Activated CD4-positive, alpha-beta T cell treated with anti-CD3 and anti-CD28 coated beads for 36 hours (primary cell): ENCODE measurements at regions not wholly inside any gene's neighbourhood (a gene's known extent, or its start where the extent isn't known, plus 50 kb on each side); places are given as distances from the start of the nearest gene placed in this dataset.
A peak's percentile ranks its signal among the peaks of the same experiment; 100 is the strongest.

ENCODE experiments used
- ATAC-seq: fragments of 200-7000 bp; cut with Tn5 transposase; one replicate; pipeline ENCODE4 v1.10.0; 2021; ENCODE audit warnings: mild to moderate bottlenecking, moderate library complexity
- CTCF ChIA-PET: fragments of 350-600 bp; sonication (Branson Sonifier 250); formaldehyde crosslinking; loops from one replicate; lab custom pipeline; 2021; ENCODE audit warnings: antibody characterized with exemption; lab: Charles Lee
- POLR2A ChIA-PET: fragments of 350-600 bp; sonication (Branson Sonifier 250); formaldehyde crosslinking; loops from one replicate; lab custom pipeline; 2021; ENCODE audit warnings: antibody characterized with exemption, inconsistent platforms; lab: Charles Lee
- DNase-seq: peaks from one replicate; pipeline ENCODE4 v3.0.0-alpha.2; 2020
- H3K27ac Mint-ChIP-seq: one replicate; pipeline ENCODE4 v1.8.0; 2021; ENCODE audit warnings: mixed read lengths
- H3K27me3 Mint-ChIP-seq: one replicate; pipeline ENCODE4 v1.8.0; 2021; ENCODE audit warnings: mixed read lengths
- H3K36me3 Mint-ChIP-seq: one replicate; pipeline ENCODE4 v1.8.0; 2021; ENCODE audit warnings: low read depth, mixed read lengths
- H3K4me1 Mint-ChIP-seq: one replicate; pipeline ENCODE4 v1.8.0; 2021; ENCODE audit warnings: mixed read lengths
- H3K4me3 Mint-ChIP-seq: one replicate; pipeline ENCODE4 v1.8.0; 2021; ENCODE audit warnings: mild to moderate bottlenecking, moderate library complexity, mixed read lengths
- H3K9me3 Mint-ChIP-seq: one replicate; pipeline ENCODE4 v1.8.0; 2021; ENCODE audit warnings: low read depth, mixed read lengths
- intact Hi-C, 2 experiments: fragments of 100-400 bp; cut with DNase I in 1 of 2; cut with micrococcal nuclease in 1 of 2; formaldehyde crosslinking; loops; one replicate each; pipeline versions ENCODE4 v1.14.2 to v1.15.1; 2022 to 2024; cut with DNase I, micrococcal nuclease

DNA sequence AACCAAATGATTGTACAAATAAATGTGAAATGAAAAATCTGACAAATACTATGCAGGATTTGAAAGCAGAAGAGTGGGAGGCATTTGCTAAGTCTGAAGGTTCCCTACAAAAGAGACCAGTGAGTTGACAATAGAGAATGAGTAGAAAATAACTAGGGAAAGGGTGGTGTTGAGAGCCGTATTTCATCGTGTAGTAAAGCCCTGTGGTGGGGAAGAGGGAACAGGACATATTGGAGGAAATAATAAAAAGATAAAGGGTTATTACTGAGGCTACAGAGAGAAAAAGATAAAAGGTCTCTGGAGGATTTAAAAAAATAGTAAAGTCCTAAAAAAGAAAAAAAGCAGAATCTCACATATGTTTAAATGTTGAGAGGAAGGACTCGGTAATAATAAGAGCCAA is 268.8 kb downstream of the DUSP6 start:
- Mint-ChIP-seq H3K4me3 (no peak overlapping the region), H3K27ac (no peak overlapping the region), H3K4me1 (peaks cover 19% of the 10 kb centered on the region), H3K9me3 (no peaks in the 10 kb centered on the region), H3K27me3 (peaks cover 5% of the 10 kb centered on the region), H3K36me3 (no peaks in the 10 kb centered on the region)
- CTCF ChIA-PET: interaction anchor here (1.8 kb wide), 1 partner anchor 45 kb away, joined by 5 read pairs; no protein-coding TSS in a partner anchor
- ATAC-seq (no peak), DNase-seq (no peak)
- intact Hi-C loops: no loop called here
- POLR2A ChIA-PET: no interaction called here

DNA sequence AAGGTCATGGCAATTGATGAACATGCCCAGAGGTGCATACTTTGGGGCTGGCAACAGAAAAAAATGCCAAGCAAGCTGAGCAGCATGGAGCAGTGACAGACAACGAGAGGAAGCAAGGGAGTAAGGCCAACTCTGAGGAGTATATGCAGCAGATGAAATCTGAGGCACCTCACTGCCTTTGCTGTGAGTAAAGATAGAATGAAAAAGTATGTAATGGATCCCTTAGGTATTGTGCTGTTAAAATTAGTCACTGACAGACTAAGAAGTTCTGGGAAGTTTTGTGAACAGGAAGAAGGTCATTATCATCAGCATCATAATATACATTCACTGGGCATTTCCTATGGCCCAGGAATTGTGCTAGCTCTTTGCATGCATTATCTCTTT is 269.9 kb downstream of the DUSP6 start:
- Mint-ChIP-seq H3K4me3 (no peak overlapping the region), H3K27ac (peak overlapping the region; percentile 11), H3K4me1 (peaks cover 16% of the 10 kb centered on the region), H3K36me3 (no peaks in the 10 kb centered on the region), H3K27me3 (peaks cover 5% of the 10 kb centered on the region), H3K9me3 (no peaks in the 10 kb centered on the region)
- ChIA-PET POLR2A (no interaction called here), CTCF (interaction anchor here (0.5 to 1.8 kb wide), 2 partner anchors 44 to 571 kb away, joined by 3 to 5 read pairs; no protein-coding TSS in a partner anchor)
- intact Hi-C loops: no loop called here
- no peak for DNase-seq
- peak; percentile 51 for ATAC-seq

GRCh38 chr12:89081719-89082369 is 270.5 kb downstream of the DUSP6 start:
- ChIA-PET CTCF (interaction anchor here (1.8 kb wide), 1 partner anchor 43 kb away, joined by 5 read pairs; no protein-coding TSS in a partner anchor), POLR2A (no interaction called here)
- no peaks in the 10 kb centered on the region for H3K36me3 Mint-ChIP-seq
- DNase-seq: no peak
- peaks cover 16% of the 10 kb centered on the region for H3K4me1 Mint-ChIP-seq
- no peak overlapping the region for H3K4me3 Mint-ChIP-seq
- H3K27me3 Mint-ChIP-seq: peaks cover 5% of the 10 kb centered on the region
- ATAC-seq: peak; percentile 16
- no peaks in the 10 kb centered on the region for H3K9me3 Mint-ChIP-seq
- intact Hi-C loops: no loop called here
- H3K27ac Mint-ChIP-seq: peak overlapping the region; percentile 7

DNA sequence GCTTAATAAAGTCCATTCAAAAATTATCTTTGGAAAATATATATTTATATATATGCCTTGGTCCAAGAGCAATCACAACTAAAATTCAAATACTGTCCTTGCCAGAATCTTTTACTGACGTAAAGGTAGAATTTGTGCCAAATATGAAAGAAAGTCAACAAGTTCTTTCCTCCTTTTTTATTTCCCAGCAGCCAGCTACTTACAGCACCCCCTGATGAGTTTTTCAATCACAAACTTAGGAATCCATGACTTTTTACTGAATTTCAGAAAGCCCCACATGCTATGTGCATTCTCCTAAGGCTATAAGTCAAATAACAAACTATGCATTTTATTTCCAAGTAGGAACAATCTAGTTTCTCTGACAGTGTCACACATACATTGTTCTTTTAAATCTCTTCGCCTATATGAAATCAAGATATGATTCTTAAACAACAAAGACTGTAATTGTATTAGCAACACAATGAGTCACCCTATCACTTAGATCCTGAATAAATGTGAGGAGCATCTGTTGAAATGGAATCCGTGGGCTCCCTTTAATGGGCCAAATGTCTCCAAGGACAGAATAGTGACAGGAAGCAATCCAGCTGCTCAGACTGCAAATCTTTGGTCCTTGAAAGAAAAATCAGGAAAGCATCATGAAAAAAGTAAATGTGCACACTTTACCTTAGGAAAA is 271.4 kb downstream of the DUSP6 start:
- ChIA-PET POLR2A (no interaction called here), CTCF (interaction anchor here (0.8 kb wide), 1 partner anchor 909 kb away, joined by 3 read pairs; no protein-coding TSS in a partner anchor)
- H3K4me1 Mint-ChIP-seq: peaks cover 16% of the 10 kb centered on the region
- H3K27ac Mint-ChIP-seq: no peak overlapping the region
- no peaks in the 10 kb centered on the region for H3K9me3 Mint-ChIP-seq
- no peaks in the 10 kb centered on the region for H3K36me3 Mint-ChIP-seq
- H3K4me3 Mint-ChIP-seq: no peak overlapping the region
- ATAC-seq: no peak
- intact Hi-C loops: no loop called here
- peaks cover 5% of the 10 kb centered on the region for H3K27me3 Mint-ChIP-seq
- DNase-seq: no peak

GRCh38 chr12:89075880-89076540 is 276.3 kb downstream of the DUSP6 start:
- no peak overlapping the region for H3K4me3 Mint-ChIP-seq
- ATAC-seq (no peak), DNase-seq (no peak)
- no peaks in the 10 kb centered on the region for H3K27me3 Mint-ChIP-seq
- peaks cover 25% of the 10 kb centered on the region for H3K4me1 Mint-ChIP-seq
- CTCF ChIA-PET: interaction anchor here (0.7 kb wide), 1 partner anchor 390 kb away, joined by 4 read pairs; no protein-coding TSS in a partner anchor
- H3K36me3 Mint-ChIP-seq: no peaks in the 10 kb centered on the region
- H3K27ac Mint-ChIP-seq: no peak overlapping the region
- H3K9me3 Mint-ChIP-seq: no peaks in the 10 kb centered on the region
- intact Hi-C loops: no loop called here
- POLR2A ChIA-PET: interaction anchor here (0.5 kb wide), 1 partner anchor 150 kb away, joined by 4 read pairs; no protein-coding TSS in a partner anchor

GRCh38 chr12:89073659-89074058 is 278.6 kb downstream of the DUSP6 start:
- intact Hi-C loops: loop anchor here (2.0 to 5.0 kb wide), 3 partner anchors 63 to 179 kb away; no protein-coding TSS in a partner anchor
- ATAC-seq (no peak), DNase-seq (no peak)
- Mint-ChIP-seq H3K27ac (peak overlapping the region; percentile 55), H3K9me3 (no peaks in the 10 kb centered on the region), H3K4me3 (no peak overlapping the region), H3K36me3 (no peaks in the 10 kb centered on the region), H3K27me3 (no peaks in the 10 kb centered on the region), H3K4me1 (peaks cover 39% of the 10 kb centered on the region)
- CTCF ChIA-PET: interaction anchor here (0.6 to 1.6 kb wide), 5 partner anchors 13 to 158 kb away, joined by 3 to 5 read pairs (median 3); no protein-coding TSS in a partner anchor
- POLR2A ChIA-PET: interaction anchor here (1.3 kb wide), 1 partner anchor 35 kb away, joined by 6 read pairs; no protein-coding TSS in a partner anchor

DNA sequence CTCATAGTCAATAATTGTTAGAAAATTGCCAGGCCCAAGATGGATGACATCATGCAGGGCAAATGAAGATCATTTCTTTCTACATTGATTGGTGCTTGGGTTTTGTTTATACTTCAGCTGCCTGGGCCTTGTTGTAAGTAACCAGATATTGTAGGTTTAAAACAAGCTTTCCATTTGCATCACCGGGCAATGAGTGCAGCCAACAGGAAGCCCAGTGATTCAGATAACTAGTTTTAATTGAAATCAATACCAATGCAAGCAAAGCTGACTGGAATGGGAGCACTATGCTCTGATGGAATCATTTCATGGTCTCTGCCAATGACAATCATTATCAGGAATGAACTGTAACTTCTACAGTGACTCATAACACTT is 279.3 kb downstream of the DUSP6 start:
- Mint-ChIP-seq H3K36me3 (no peaks in the 10 kb centered on the region), H3K4me3 (no peak overlapping the region), H3K9me3 (no peaks in the 10 kb centered on the region), H3K27ac (peak overlapping the region; percentile 91), H3K4me1 (peaks cover 44% of the 10 kb centered on the region), H3K27me3 (no peaks in the 10 kb centered on the region)
- ChIA-PET POLR2A (interaction anchor here (0.7 to 1.3 kb wide), 3 partner anchors 17 to 34 kb away, joined by 3 to 6 read pairs (median 4); no protein-coding TSS in a partner anchor), CTCF (interaction anchor here (0.9 to 1.6 kb wide), 4 partner anchors 12 to 281 kb away, joined by 3 to 4 read pairs (median 4); no protein-coding TSS in a partner anchor)
- peak; percentile 42 for DNase-seq
- intact Hi-C loops: loop anchor here (2.0 to 5.0 kb wide), 3 partner anchors 64 to 179 kb away; no protein-coding TSS in a partner anchor
- peak; percentile 20 for ATAC-seq

DNA sequence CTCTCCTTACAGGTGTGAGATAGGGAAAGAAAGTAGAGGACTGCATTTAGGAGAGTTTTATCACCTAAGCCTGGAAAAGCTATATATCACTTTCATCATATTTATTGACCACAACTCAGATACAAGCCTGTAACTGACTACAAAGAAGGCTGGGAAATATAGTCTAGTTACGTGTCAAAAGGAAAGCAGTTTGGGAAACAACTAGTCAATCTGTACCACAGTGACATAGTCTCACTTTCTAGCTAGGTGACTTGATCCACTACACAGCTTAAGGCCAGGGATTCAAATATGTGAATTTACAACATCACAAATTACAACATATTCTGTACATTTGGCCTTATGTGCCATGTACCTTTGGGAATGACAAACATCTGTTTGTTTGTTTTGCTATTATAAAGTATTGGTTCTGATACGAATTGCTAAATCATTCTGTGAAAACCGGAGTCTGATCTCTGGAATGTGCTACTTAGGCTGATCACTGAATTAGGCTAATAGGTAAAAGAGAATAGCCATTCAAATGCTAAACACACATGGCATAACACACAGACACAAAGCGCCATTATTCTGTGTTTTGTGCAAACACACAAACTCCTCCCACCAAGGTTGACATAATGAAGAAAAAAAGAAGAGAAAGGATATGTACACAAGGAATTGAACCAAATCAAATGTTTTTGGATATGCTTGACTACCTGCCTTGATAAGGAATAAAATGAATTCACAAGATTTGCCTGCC is 279.8 kb downstream of the DUSP6 start:
- ChIA-PET POLR2A (interaction anchor here (0.6 to 1.3 kb wide), 5 partner anchors 17 to 279 kb away, joined by 3 to 6 read pairs (median 4); no protein-coding TSS in a partner anchor), CTCF (interaction anchor here (0.9 to 1.6 kb wide), 7 partner anchors 12 to 282 kb away, joined by 3 to 4 read pairs (median 3); no protein-coding TSS in a partner anchor)
- H3K4me3 Mint-ChIP-seq: no peak overlapping the region
- peak overlapping the region; percentile 91 for H3K27ac Mint-ChIP-seq
- DNase-seq (no peak), ATAC-seq (peak; percentile 73)
- peaks cover 50% of the 10 kb centered on the region for H3K4me1 Mint-ChIP-seq
- H3K27me3 Mint-ChIP-seq: no peaks in the 10 kb centered on the region
- H3K9me3 Mint-ChIP-seq: no peaks in the 10 kb centered on the region
- H3K36me3 Mint-ChIP-seq: no peaks in the 10 kb centered on the region
- intact Hi-C loops: loop anchor here (1.0 to 5.0 kb wide), 8 partner anchors 8 to 280 kb away; partner anchors contain the start of gene DUSP6 (in 1 of the 2)

DNA sequence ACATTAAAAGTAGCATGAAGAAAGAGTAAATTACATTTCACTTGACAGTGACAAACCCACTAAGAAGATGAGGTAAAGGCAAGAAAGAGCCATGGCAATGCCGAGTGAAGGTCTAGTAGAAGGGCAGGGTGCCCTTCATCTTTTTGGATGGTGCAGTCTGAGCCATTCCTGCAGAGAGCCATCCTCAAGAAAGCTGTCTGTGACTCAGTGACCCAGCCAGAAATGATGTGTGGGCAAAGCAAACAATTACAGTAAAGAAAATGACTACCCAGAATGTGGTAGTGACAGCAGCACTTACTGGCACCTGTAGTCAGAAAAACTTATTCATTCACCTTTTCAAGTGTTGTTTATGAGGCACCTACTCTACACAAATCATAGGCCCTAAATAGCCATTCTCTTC is 281.7 kb downstream of the DUSP6 start:
- Mint-ChIP-seq H3K9me3 (no peaks in the 10 kb centered on the region), H3K36me3 (no peaks in the 10 kb centered on the region), H3K27me3 (no peaks in the 10 kb centered on the region), H3K4me3 (no peak overlapping the region), H3K27ac (peak overlapping the region; percentile 91), H3K4me1 (peaks cover 60% of the 10 kb centered on the region)
- DNase-seq (peak; percentile 68), ATAC-seq (peak; percentile 74)
- CTCF ChIA-PET: interaction anchor here (0.9 to 2.1 kb wide), 5 partner anchors 11 to 173 kb away, joined by 3 to 4 read pairs (median 3); no protein-coding TSS in a partner anchor
- intact Hi-C loops: loop anchor here (1.0 to 5.0 kb wide), 7 partner anchors 22 to 282 kb away; partner anchors contain the start of gene DUSP6 (in 1 of the 2)
- POLR2A ChIA-PET: interaction anchor here (0.8 kb wide), 1 partner anchor 443 kb away, joined by 4 read pairs; no protein-coding TSS in a partner anchor

DNA sequence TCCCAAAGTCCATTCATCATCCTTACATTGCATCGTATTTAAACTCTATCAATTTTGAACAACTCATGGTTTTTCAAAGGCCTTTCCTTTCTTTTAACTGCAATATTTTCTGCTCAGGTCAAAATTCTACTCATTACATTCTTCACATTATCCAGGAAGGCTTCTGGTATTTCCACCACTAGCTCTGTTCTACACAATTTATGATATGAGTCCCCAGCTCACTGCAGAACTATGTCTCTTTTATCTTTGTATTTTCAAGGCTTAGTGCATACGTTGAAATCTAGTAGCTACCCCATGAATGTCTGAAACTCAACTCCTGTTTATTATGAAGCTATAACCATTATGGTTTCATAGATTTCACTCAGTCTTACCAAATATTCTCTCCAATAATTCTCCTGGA is 282.9 kb downstream of the DUSP6 start:
- intact Hi-C loops: no loop called here
- Mint-ChIP-seq H3K27ac (peak overlapping the region; percentile 5), H3K27me3 (no peaks in the 10 kb centered on the region), H3K4me1 (peaks cover 67% of the 10 kb centered on the region), H3K4me3 (no peak overlapping the region), H3K9me3 (no peaks in the 10 kb centered on the region), H3K36me3 (no peaks in the 10 kb centered on the region)
- DNase-seq (no peak), ATAC-seq (no peak)
- POLR2A ChIA-PET: no interaction called here
- CTCF ChIA-PET: no interaction called here
